GM18873 (cell line): ENCODE measurements at regions not wholly inside any gene's neighbourhood (a gene's known extent, or its start where the extent isn't known, plus 50 kb on each side); places are given as distances from the start of the nearest gene placed in this dataset.

Experiments used
- ATAC-seq: cut with Tn5 transposase; IDR thresholded peaks from one replicate; pipeline ENCODE4 v1.9.1; 2021; ENCODE audit warnings: mild to moderate bottlenecking, moderate library complexity, moderate number of reproducible peaks; ENCODE audit not compliant: unreplicated experiment, low FRiP score

GRCh38 chr14:86305058-86305457 lies 775.1 kb downstream of the FLRT2 start:
- ATAC-seq = no peak

- ATAC-seq = no peak
Measured at GRCh38 chr14:86299994-86300393, 770.0 kb downstream of the FLRT2 start.

- ATAC-seq = no peak
Measured at GRCh38 chr14:86296173-86296572, 766.2 kb downstream of the FLRT2 start.

GRCh38 chr14:86288336-86288735 lies 758.4 kb downstream of the FLRT2 start:
- no peak for ATAC-seq

- no peak for ATAC-seq
Measured at GRCh38 chr14:86279405-86279804, 749.5 kb downstream of the FLRT2 start.

- ATAC-seq = no peak
Measured at GRCh38 chr14:86257973-86258372, 728.0 kb downstream of the FLRT2 start.

- ATAC-seq = peak; percentile 63
Measured at GRCh38 chr14:86243158-86243557, 713.2 kb downstream of the FLRT2 start.

GRCh38 chr14:86237733-86238132 lies 707.8 kb downstream of the FLRT2 start:
- ATAC-seq = no peak

- no peak for ATAC-seq
Measured at GRCh38 chr14:86221755-86222154, 691.8 kb downstream of the FLRT2 start.

GRCh38 chr14:86221000-86221399 lies 691.1 kb downstream of the FLRT2 start:
- no peak for ATAC-seq

- no peak for ATAC-seq
Measured at GRCh38 chr14:86217523-86217922, 687.6 kb downstream of the FLRT2 start.

- no peak for ATAC-seq
Measured at GRCh38 chr14:86203843-86204242, 673.9 kb downstream of the FLRT2 start.

GRCh38 chr14:86196471-86196870 lies 666.5 kb downstream of the FLRT2 start:
- ATAC-seq = no peak

- no peak for ATAC-seq
Measured at GRCh38 chr14:86193756-86194155, 663.8 kb downstream of the FLRT2 start.

GRCh38 chr14:86179980-86180379 lies 650.0 kb downstream of the FLRT2 start:
- ATAC-seq = no peak

- ATAC-seq = no peak
Measured at GRCh38 chr14:86168371-86168770, 638.4 kb downstream of the FLRT2 start.

GRCh38 chr14:86166541-86166940 lies 636.6 kb downstream of the FLRT2 start:
- no peak for ATAC-seq

- no peak for ATAC-seq
Measured at GRCh38 chr14:86153480-86153879, 623.5 kb downstream of the FLRT2 start.

- ATAC-seq = no peak
Measured at GRCh38 chr14:86143248-86143647, 613.3 kb downstream of the FLRT2 start.

- no peak for ATAC-seq
Measured at GRCh38 chr14:86141966-86142365, 612.0 kb downstream of the FLRT2 start.

GRCh38 chr14:86129426-86129825 lies 599.5 kb downstream of the FLRT2 start:
- no peak for ATAC-seq

- ATAC-seq = no peak
Measured at GRCh38 chr14:86124328-86124727, 594.4 kb downstream of the FLRT2 start.

GRCh38 chr14:86115972-86116371 lies 586.0 kb downstream of the FLRT2 start:
- no peak for ATAC-seq
